HEK293 (cell line): ENCODE measurements at regions not wholly inside any gene's neighbourhood (a gene's known extent, or its start where the extent isn't known, plus 50 kb on each side); places are given as distances from the start of the nearest gene placed in this dataset.

Source experiments
- CTCF ChIA-PET: fragments of 350-600 bp; formaldehyde crosslinking; extraction: SDS; loops from one replicate; lab custom pipeline; 2021; ENCODE audit warnings: antibody characterized with exemption; lab: Yijun Ruan, JAX
- POLR2A ChIA-PET: fragments of 300-600 bp; formaldehyde crosslinking; extraction: SDS; loops from one replicate; lab custom pipeline; 2020; ENCODE audit warnings: antibody characterized with exemption, inconsistent platforms; lab: Yijun Ruan, JAX
- H3K27ac ChIP-seq: fragments of 200-500 bp; sonication (Bioruptor generic); 2 replicates; pipeline ENCODE4 v1.5.1; 2014; ENCODE audit warnings: low read depth, low read length, control low read depth, inconsistent platforms; ENCODE audit errors: extremely low read depth
- H3K36me3 ChIP-seq, 2 experiments: fragments of 200-500 bp in 1 of 2; sonication (Bioruptor generic) in 1 of 2; 1 replicate in 1 of 2; 2 replicates in 1 of 2; pipeline ENCODE4 v1.5.1; 2014 to 2017; ENCODE audit warnings: inconsistent platforms in 2 of 2, low read length in 2 of 2; ENCODE audit not compliant: control insufficient read depth in 2 of 2, insufficient read depth in 1 of 2
- H3K4me1 ChIP-seq: fragments of 200-500 bp; sonication (Bioruptor generic); 2 replicates; pipeline ENCODE4 v1.5.1; 2014; ENCODE audit warnings: mild to moderate bottlenecking, low read length, inconsistent platforms; ENCODE audit not compliant: control insufficient read depth, insufficient read depth
- H3K4me3 ChIP-seq: 2 replicates; pipeline ENCODE4 v1.5.1; 2011; ENCODE audit warnings: low read depth, mild to moderate bottlenecking, control low read depth, low read length, moderate library complexity
- H3K9me3 ChIP-seq: fragments of 200-500 bp; sonication (Bioruptor generic); 2 replicates; pipeline ENCODE4 v1.5.1; 2014; ENCODE audit warnings: low read depth, low read length, inconsistent platforms; ENCODE audit not compliant: control insufficient read depth, insufficient read depth
- ATF2 ChIP-seq: fragments of 450-650 bp; formaldehyde crosslinking; IDR thresholded peaks from 2 replicates; pipeline ENCODE4 v1.5.1; 2016; ENCODE audit warnings: missing biosample characterization, missing genetic modification characterization, low read depth
- GFI1B ChIP-seq: fragments of 450-650 bp; formaldehyde crosslinking; IDR thresholded peaks from 2 replicates; pipeline ENCODE4 v1.5.1; 2016; ENCODE audit warnings: missing biosample characterization, missing genetic modification characterization
- MZF1 ChIP-seq: fragments of 450-650 bp; formaldehyde crosslinking; IDR thresholded peaks from 2 replicates; pipeline ENCODE4 v1.5.1; 2017; ENCODE audit warnings: missing biosample characterization, missing genetic modification characterization, borderline replicate concordance
- OVOL3 ChIP-seq: fragments of 450-650 bp; formaldehyde crosslinking; IDR thresholded peaks from 2 replicates; pipeline ENCODE4 v1.5.1; 2016; ENCODE audit warnings: missing biosample characterization, missing genetic modification characterization
- SALL2 ChIP-seq: fragments of 450-650 bp; formaldehyde crosslinking; IDR thresholded peaks from 2 replicates; pipeline ENCODE4 v1.5.0; 2017; ENCODE audit warnings: missing biosample characterization, mild to moderate bottlenecking, missing genetic modification characterization, borderline replicate concordance
- SP2 ChIP-seq: fragments of 450-650 bp; formaldehyde crosslinking; IDR thresholded peaks from 2 replicates; pipeline ENCODE4 v1.5.1; 2016; ENCODE audit warnings: missing biosample characterization, missing genetic modification characterization
- SP3 ChIP-seq: fragments of 450-650 bp; formaldehyde crosslinking; IDR thresholded peaks from 2 replicates; pipeline ENCODE4 v1.5.1; 2016; ENCODE audit warnings: missing biosample characterization, missing genetic modification characterization
- TRIM28 ChIP-seq: IDR thresholded peaks from 2 replicates; pipeline ENCODE4 v1.6.1; 2011; ENCODE audit warnings: low read length, control low read depth, borderline replicate concordance
- ZFHX2 ChIP-seq: fragments of 450-650 bp; formaldehyde crosslinking; conservative IDR thresholded peaks from 2 replicates; pipeline ENCODE4 v1.5.1; 2016; ENCODE audit warnings: missing biosample characterization, missing genetic modification characterization
- ZIC2 ChIP-seq: fragments of 450-650 bp; formaldehyde crosslinking; IDR thresholded peaks from 2 replicates; pipeline ENCODE4 v1.5.1; 2016; ENCODE audit warnings: missing biosample characterization, missing genetic modification characterization
- ZNF112 ChIP-seq: fragments of 450-650 bp; formaldehyde crosslinking; IDR thresholded peaks from 2 replicates; pipeline ENCODE4 v1.5.0; 2017; ENCODE audit warnings: missing biosample characterization, missing genetic modification characterization
- ZNF175 ChIP-seq: fragments of 450-650 bp; formaldehyde crosslinking; IDR thresholded peaks from 2 replicates; pipeline ENCODE4 v1.5.1; 2016; ENCODE audit warnings: missing biosample characterization, missing genetic modification characterization
- ZNF202 ChIP-seq: fragments of 450-650 bp; formaldehyde crosslinking; IDR thresholded peaks from 2 replicates; pipeline ENCODE4 v1.5.1; 2016; ENCODE audit warnings: missing biosample characterization, missing genetic modification characterization, borderline replicate concordance
- ZNF416 ChIP-seq: fragments of 450-650 bp; formaldehyde crosslinking; IDR thresholded peaks from 2 replicates; pipeline ENCODE4 v1.5.1; 2016; ENCODE audit warnings: missing biosample characterization, missing genetic modification characterization
- ZNF580 ChIP-seq: fragments of 450-650 bp; formaldehyde crosslinking; IDR thresholded peaks from 2 replicates; pipeline ENCODE4 v1.5.1; 2016; ENCODE audit warnings: missing biosample characterization, missing genetic modification characterization
- ZNF596 ChIP-seq: fragments of 450-650 bp; IDR thresholded peaks from 2 replicates; pipeline ENCODE4 v1.5.0; 2018; ENCODE audit warnings: missing biosample characterization, mild to moderate bottlenecking, missing genetic modification characterization, moderate library complexity
- ZNF704 ChIP-seq: fragments of 450-650 bp; formaldehyde crosslinking; IDR thresholded peaks from 2 replicates; pipeline ENCODE4 v1.5.1; 2016; ENCODE audit warnings: missing biosample characterization, missing genetic modification characterization
- ZSCAN16 ChIP-seq: fragments of 450-650 bp; formaldehyde crosslinking; IDR thresholded peaks from 2 replicates; pipeline ENCODE4 v1.5.1; 2016; ENCODE audit warnings: missing biosample characterization, missing genetic modification characterization
- ZSCAN23 ChIP-seq: fragments of 450-650 bp; formaldehyde crosslinking; IDR thresholded peaks from 2 replicates; pipeline ENCODE4 v1.5.1; 2016; ENCODE audit warnings: missing biosample characterization, missing genetic modification characterization
- ZSCAN30 ChIP-seq: fragments of 450-650 bp; IDR thresholded peaks from 2 replicates; pipeline ENCODE4 v1.5.1; 2018; ENCODE audit warnings: missing biosample characterization, mild to moderate bottlenecking, missing genetic modification characterization, moderate library complexity
- ZXDB ChIP-seq: fragments of 450-650 bp; formaldehyde crosslinking; IDR thresholded peaks from 2 replicates; pipeline ENCODE4 v1.5.1; 2016; ENCODE audit warnings: missing biosample characterization, missing genetic modification characterization

- TF ChIP-seq ZNF580 (tag by site-specific recombination) (0 out of 2 replicates have a peak, but pooled peaks have one; percentile 15), MZF1 (peak; percentile 97), ZXDB (tag by site-specific recombination) (0 out of 2 replicates have a peak, but pooled peaks have one; percentile 40)
These were observed 159.3 kb upstream of the FOXN3 start (continued) for GRCh38 chr14:89576145-89576927.

GRCh38 chr14:89575386-89576061 is 158.5 kb upstream of the FOXN3 start:
- ChIA-PET POLR2A (no interaction called here), CTCF (no interaction called here)

GRCh38 chr14:89574420-89574819 is 157.4 kb upstream of the FOXN3 start:
- TF ChIP-seq ZNF704 (tag by site-specific recombination) (no peak), ZIC2 (tag by site-specific recombination) (0 out of 2 replicates have a peak, but pooled peaks have one; percentile 29)
- Histone ChIP-seq H3K36me3 (no peaks in the 10 kb centered on the region), H3K4me1 (peaks cover 18% of the 10 kb centered on the region), H3K9me3 (no peaks in the 10 kb centered on the region), H3K27ac (no peak overlapping the region), H3K4me3 (no peak overlapping the region)
- ChIA-PET CTCF (interaction anchor here (0.6 kb wide), 1 partner anchor 67 kb away, joined by 5 read pairs; no protein-coding TSS in a partner anchor), POLR2A (no interaction called here)

More at GRCh38 chr14:89575386-89576061, 158.5 kb upstream of the FOXN3 start:
- Histone ChIP-seq H3K9me3 (no peaks in the 10 kb centered on the region), H3K4me1 (peaks cover 18% of the 10 kb centered on the region), H3K27ac (peak overlapping the region; percentile 49; the same call in 1 of the 2 replicates), H3K4me3 (no peak overlapping the region), H3K36me3 (no peaks in the 10 kb centered on the region)
- TF ChIP-seq ZSCAN16 (tag by site-specific recombination) (no peak), ZNF175 (tag by site-specific recombination) (no peak), OVOL3 (tag by site-specific recombination) (no peak), TRIM28 (no peak), ZSCAN30 (tag by site-specific recombination) (no peak), ZFHX2 (no peak), ATF2 (tag by site-specific recombination) (no peak), ZNF596 (no peak), SALL2 (tag by site-specific recombination) (no peak), SP3 (tag by site-specific recombination) (no peak), ZNF112 (tag by site-specific recombination) (no peak), SP2 (no peak), GFI1B (no peak), ZNF416 (no peak), ZNF202 (tag by site-specific recombination) (no peak), ZSCAN23 (tag by site-specific recombination) (no peak)
